Transverse colon (tissue), 4 donors: ENCODE measurements at regions not wholly inside any gene's neighbourhood (a gene's known extent, or its start where the extent isn't known, plus 50 kb on each side); places are given as distances from the start of the nearest gene placed in this dataset.

ENCODE experiments used
- DNase-seq: peaks from one replicate; pipeline ENCODE4 v3.0.0-alpha.2; 2019
- H3K27ac ChIP-seq, 4 donors: fragments of 200-600 bp; sonication (generic); 2 replicates each; pipeline ENCODE4 v1.5.1; 2016 to 2018; ENCODE audit warnings: inconsistent platforms in 4 of 4
- H3K27me3 ChIP-seq: fragments of 200-600 bp; sonication (generic); 2 replicates; pipeline ENCODE4 v1.5.1; 2017; ENCODE audit warnings: inconsistent platforms
- H3K36me3 ChIP-seq, 4 donors: fragments of 200-600 bp; sonication (generic); 2 replicates each; pipeline ENCODE4 v1.5.1; 2017 to 2019; ENCODE audit warnings: inconsistent platforms in 4 of 4
- H3K4me1 ChIP-seq, 4 donors: fragments of 200-600 bp; sonication (generic); 2 replicates each; pipeline ENCODE4 v1.5.1; 2017 to 2020; ENCODE audit warnings: inconsistent platforms in 4 of 4
- H3K4me3 ChIP-seq, 4 donors: fragments of 200-600 bp; sonication (generic); 1 replicate in 1 of 4; 2 replicates in 3 of 4; pipeline versions ENCODE4 v1.5.1 to v1.6.1; 2017 to 2019; ENCODE audit warnings: inconsistent platforms in 4 of 4
- H3K9me3 ChIP-seq, 2 donors: fragments of 200-600 bp; sonication (generic); 2 replicates each; pipeline ENCODE4 v1.5.1; 2017 to 2019; ENCODE audit warnings: inconsistent platforms in 2 of 2
- CTCF ChIP-seq, 5 experiments: fragments of 200-600 bp in 3 of 5; fragments of 450-650 bp in 2 of 5; sonication (generic) in 3 of 5; IDR thresholded peaks; 1 replicate in 2 of 5; 2 replicates in 3 of 5; pipeline ENCODE4 v1.5.1; 2016 to 2017; ENCODE audit warnings: antibody characterized with exemption in 5 of 5, inconsistent platforms in 3 of 5, mild to moderate bottlenecking in 2 of 5, moderate library complexity in 1 of 5
- EP300 ChIP-seq: sonication (generic); formaldehyde crosslinking; IDR thresholded peaks from one replicate; pipeline ENCODE4 v1.6.1; 2017; ENCODE audit warnings: antibody characterized with exemption, low read depth
- POLR2A ChIP-seq: fragments of 450-650 bp; IDR thresholded peaks from one replicate; pipeline ENCODE4 v1.6.1; 2016; ENCODE audit warnings: antibody characterized with exemption, mild to moderate bottlenecking, moderate library complexity
- POLR2AphosphoS5 ChIP-seq, 3 donors: sonication (generic); formaldehyde crosslinking; IDR thresholded peaks; one replicate each; pipeline ENCODE4 v1.6.1; 2016; ENCODE audit warnings: antibody characterized with exemption in 3 of 3
- WGBS, 2 donors: methylation state at CpG; one replicate each; pipeline ENCODE4 v1.1.5; 2018; ENCODE audit warnings: low coverage in 1 of 2; 5-methylcytosine and 5-hydroxymethylcytosine counted together
- in situ Hi-C, 4 donors: fragments of 200-750 bp; cut with MboI; loops; one replicate each; pipeline versions ENCODE4 v1.15.0 to v1.15.1; 2017; ENCODE audit warnings: low sequenced_read_pairs in 3 of 4, low pct_ligation_motif_present in 1 of 4, low pct_unique_long_range_greater_than_20kb in 1 of 4
- intact Hi-C: fragments of 100-400 bp; cut with DNase I; formaldehyde crosslinking; loops from one replicate; pipeline ENCODE4 v1.15.1; 2023; ENCODE audit warnings: low total_unique reads

DNA sequence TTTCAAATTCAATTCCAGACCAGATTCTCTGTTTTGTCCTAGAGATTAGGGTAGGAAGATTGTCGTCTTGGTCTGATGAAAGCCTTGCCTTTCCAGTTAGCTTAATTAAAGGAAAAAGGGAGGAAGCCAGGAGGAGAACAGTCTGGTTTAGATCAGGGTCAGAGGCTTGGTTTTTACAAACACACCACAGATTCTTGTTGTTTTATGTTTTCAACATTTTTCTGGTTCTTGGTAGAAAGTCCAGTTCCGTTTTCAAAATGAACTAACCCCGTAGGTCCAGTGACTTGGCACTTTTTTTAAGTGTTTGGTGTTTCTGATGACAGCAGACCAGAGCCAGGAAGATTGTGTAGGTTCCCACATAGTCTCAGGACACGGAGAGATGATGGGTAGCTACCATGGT is 167.1 kb upstream of the INHBA start:
- H3K27me3 ChIP-seq = no peaks in the 10 kb centered on the region
- no peak overlapping the region for H3K4me3 ChIP-seq
- intact Hi-C loops (no loop called here), in situ Hi-C loops (no loop called here)
- H3K4me1 ChIP-seq = no peaks in the 10 kb centered on the region
- WGBS, 2 donors = 46 to 74% methylated on average over 4 of the region's 4 CpGs
- no peak for DNase-seq
- H3K36me3 ChIP-seq = no peaks in the 10 kb centered on the region
- peaks cover 0 to 7% of the 10 kb centered on the region in 2 donors for H3K9me3 ChIP-seq
- H3K27ac ChIP-seq = no peak overlapping the region
- no peak for TF ChIP-seq CTCF (IDR thresholded peaks at IDR 0.05)
- TF ChIP-seq POLR2A = no peak
- TF ChIP-seq EP300 = no peak
- TF ChIP-seq POLR2AphosphoS5 (IDR thresholded peaks at IDR 0.05) = no peak

DNA sequence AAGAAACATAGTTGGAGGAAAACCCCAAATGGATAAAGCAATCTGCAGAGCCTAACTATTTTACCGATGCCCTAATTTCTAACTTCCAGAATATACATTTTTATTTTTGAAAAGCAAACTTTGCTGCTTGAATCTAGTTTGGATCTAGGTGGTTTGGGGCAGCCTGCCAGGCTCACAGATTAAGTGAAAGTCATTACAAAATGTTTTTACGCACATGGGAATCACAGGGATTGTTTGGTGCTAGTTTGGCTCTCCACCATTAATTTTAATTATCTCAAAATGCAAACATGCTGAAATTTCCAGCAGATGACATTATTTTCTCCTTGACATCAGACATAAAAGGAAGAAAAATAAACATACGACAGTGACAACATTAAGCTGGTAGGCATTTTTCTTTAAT is 166.7 kb upstream of the INHBA start:
- no peaks in the 10 kb centered on the region for H3K27me3 ChIP-seq
- intact Hi-C loops (no loop called here), in situ Hi-C loops (no loop called here)
- no peak for DNase-seq
- 74 to 75% methylated on average over 3 of the region's 3 CpGs for WGBS, 2 donors
- no peak overlapping the region for H3K4me3 ChIP-seq
- no peak for TF ChIP-seq POLR2A
- no peak for TF ChIP-seq EP300
- no peak for TF ChIP-seq POLR2AphosphoS5 (IDR thresholded peaks at IDR 0.05)
- no peak for TF ChIP-seq CTCF (IDR thresholded peaks at IDR 0.05)
- peaks cover 0 to 7% of the 10 kb centered on the region in 2 donors for H3K9me3 ChIP-seq
- no peak overlapping the region for H3K27ac ChIP-seq
- no peaks in the 10 kb centered on the region for H3K4me1 ChIP-seq
- H3K36me3 ChIP-seq = no peaks in the 10 kb centered on the region

DNA sequence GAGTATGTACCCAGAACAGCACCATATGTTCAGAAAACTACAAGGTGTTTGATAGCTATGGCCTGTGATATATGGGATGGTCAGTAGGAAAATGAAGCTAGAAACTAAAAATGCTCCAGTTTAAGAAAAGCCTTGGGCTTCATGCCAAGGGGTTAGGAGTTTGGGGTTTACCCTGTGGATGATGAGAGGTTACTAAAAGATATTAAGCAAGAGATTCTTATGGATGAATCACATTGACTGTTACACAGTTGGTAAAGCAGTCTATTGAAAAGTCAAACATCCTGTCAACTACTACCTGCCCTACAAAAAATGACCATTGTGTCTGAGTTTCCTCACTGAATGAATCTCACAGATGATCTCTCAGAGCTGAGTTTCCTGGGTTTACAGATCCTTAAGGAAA is 166.2 kb upstream of the INHBA start:
- no peaks in the 10 kb centered on the region for H3K4me1 ChIP-seq
- no peak overlapping the region for H3K4me3 ChIP-seq
- no peak overlapping the region for H3K27ac ChIP-seq
- TF ChIP-seq POLR2AphosphoS5 (IDR thresholded peaks at IDR 0.05) (no peak), EP300 (no peak), CTCF (IDR thresholded peaks at IDR 0.05) (no peak), POLR2A (no peak)
- H3K36me3 ChIP-seq = no peaks in the 10 kb centered on the region
- in situ Hi-C loops (no loop called here), intact Hi-C loops (no loop called here)
- DNase-seq = no peak
- no peaks in the 10 kb centered on the region for H3K27me3 ChIP-seq
- H3K9me3 ChIP-seq = peaks cover 0 to 7% of the 10 kb centered on the region in 2 donors

DNA sequence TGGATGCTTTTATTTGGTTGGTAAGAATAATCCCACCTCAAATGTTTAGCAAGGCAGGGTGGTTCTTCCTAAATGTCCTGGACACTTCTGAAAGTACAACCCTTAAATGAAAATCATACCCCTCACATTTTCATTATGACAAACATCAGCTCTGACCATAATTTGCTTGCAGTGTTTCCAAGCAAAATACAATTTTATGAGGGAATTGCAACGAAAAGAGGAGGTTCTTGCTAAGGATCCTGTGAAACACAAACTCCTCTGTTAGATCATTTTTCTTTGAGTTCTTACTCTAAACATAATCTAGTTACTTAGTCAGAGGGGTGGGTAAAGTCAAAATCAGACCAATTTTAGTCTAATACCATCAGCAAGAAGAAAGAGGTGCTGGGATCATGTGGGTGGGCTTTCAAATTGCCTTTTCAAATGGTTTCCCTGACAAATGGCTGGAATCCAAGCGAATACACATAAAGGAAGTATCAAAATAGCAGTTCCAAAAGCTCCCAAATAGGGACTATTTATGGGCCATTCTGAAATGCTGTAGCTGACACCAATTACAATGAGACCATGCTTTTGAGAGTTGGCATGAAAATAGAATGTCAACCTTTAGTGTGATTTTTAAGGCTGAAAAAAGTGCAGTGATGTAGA is 164.9 kb upstream of the INHBA start:
- Histone ChIP-seq H3K27me3 (no peaks in the 10 kb centered on the region), H3K27ac (no peak overlapping the region), H3K4me1 (no peaks in the 10 kb centered on the region), H3K36me3 (no peaks in the 10 kb centered on the region), H3K9me3 (peaks cover 0 to 7% of the 10 kb centered on the region in 2 donors), H3K4me3 (no peak overlapping the region)
- TF ChIP-seq EP300 (no peak), CTCF (IDR thresholded peaks at IDR 0.05) (no peak)
- DNase-seq = no peak
- intact Hi-C loops = no loop called here
- in situ Hi-C loops = no loop called here
- 35 to 58% methylated on average over 2 of the region's 2 CpGs for WGBS, 2 donors
